Adrenal gland (tissue), 5 donors: ENCODE measurements at regions not wholly inside any gene's neighbourhood (a gene's known extent, or its start where the extent isn't known, plus 50 kb on each side); places are given as distances from the start of the nearest gene placed in this dataset.

Experiments used
- POLR2A ChIP-seq, 2 donors: fragments of 450-650 bp; IDR thresholded peaks; one replicate each; pipeline ENCODE4 v1.6.1; 2017; ENCODE audit warnings: antibody characterized with exemption in 2 of 2, mild to moderate bottlenecking in 2 of 2, moderate library complexity in 1 of 2
- TF ChIP-seq, protein P1 (sequence below), 6 experiments: fragments of 450-650 bp in 4 of 6; fragments of 200-600 bp in 2 of 6; sonication (generic) in 1 of 6; IDR thresholded peaks; 1 replicate in 5 of 6; 2 replicates in 1 of 6; pipeline versions ENCODE4 v1.5.1 to v1.8.0; 2016 to 2021; ENCODE audit warnings: antibody characterized with exemption in 6 of 6, mild to moderate bottlenecking in 2 of 6, moderate library complexity in 1 of 6
- donor health status: DM: no; HTN: no; CAD: no.

DNA sequence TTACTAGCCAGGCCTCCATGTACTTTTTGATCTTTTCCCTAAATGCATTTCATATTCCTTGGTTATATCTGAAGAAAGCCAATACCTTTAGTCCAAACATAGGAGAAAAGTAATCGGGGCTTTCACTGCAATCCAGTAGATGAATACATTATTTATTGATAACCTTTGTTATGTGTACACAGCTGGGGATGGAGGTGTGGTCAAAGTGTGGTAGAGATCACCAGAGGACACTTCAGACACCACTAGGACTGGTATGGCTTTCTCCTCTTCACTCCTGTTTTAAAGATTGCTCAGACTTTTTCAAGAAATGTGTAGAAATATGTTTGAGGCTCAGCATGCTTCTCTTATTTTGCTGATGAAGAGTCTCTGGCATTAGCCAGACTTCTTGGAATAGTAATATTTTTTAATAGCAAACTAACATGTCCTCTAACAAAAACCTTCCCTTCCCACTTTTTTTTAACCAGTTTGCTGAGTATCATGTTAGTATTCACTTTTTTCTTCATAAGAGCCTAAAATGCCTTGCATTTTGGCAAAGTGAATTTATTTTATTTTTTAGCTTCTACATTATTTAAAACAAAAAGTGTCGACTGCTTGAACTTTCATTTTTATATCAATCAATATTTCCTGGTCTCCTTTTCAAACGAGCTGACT, 65.6 kb upstream of the MBNL1 start:
- TF ChIP-seq, protein P1, sequence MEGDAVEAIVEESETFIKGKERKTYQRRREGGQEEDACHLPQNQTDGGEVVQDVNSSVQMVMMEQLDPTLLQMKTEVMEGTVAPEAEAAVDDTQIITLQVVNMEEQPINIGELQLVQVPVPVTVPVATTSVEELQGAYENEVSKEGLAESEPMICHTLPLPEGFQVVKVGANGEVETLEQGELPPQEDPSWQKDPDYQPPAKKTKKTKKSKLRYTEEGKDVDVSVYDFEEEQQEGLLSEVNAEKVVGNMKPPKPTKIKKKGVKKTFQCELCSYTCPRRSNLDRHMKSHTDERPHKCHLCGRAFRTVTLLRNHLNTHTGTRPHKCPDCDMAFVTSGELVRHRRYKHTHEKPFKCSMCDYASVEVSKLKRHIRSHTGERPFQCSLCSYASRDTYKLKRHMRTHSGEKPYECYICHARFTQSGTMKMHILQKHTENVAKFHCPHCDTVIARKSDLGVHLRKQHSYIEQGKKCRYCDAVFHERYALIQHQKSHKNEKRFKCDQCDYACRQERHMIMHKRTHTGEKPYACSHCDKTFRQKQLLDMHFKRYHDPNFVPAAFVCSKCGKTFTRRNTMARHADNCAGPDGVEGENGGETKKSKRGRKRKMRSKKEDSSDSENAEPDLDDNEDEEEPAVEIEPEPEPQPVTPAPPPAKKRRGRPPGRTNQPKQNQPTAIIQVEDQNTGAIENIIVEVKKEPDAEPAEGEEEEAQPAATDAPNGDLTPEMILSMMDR (IDR thresholded peaks at IDR 0.05): no peak
- no peak for TF ChIP-seq POLR2A (IDR thresholded peaks at IDR 0.05)
